HG03354 (cell line): ENCODE measurements at regions not wholly inside any gene's neighbourhood (a gene's known extent, or its start where the extent isn't known, plus 50 kb on each side); places are given as distances from the start of the nearest gene placed in this dataset.
"Not testable (repeated sequence)": the region's sequence is repeated elsewhere in the genome, so short reads cannot be mapped to it uniquely, and the experiment has no call there.

ENCODE experiments used
- ATAC-seq: cut with Tn5 transposase; IDR thresholded peaks from one replicate; pipeline ENCODE4 v1.9.1; 2021; ENCODE audit warnings: mild to moderate bottlenecking; ENCODE audit not compliant: unreplicated experiment, poor library complexity, severe bottlenecking

DNA sequence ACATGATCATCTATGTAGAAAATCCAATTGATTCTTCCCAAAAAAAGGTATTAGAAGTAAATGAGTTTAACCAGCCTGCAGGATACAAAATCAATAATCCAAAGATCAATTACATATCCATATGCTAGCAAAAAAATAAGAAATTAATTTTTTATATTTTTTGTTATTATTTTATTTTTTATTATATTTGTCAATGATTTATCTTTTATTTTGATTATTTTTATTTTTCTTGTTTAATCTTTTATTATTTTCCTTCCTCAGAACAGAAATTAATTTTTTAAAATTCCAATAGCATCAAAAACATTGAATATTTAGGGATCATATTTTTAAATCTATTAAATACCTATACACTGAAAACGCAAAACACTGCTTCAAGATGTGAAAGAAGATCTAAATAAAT lies 331.2 kb downstream of the PLPP3 start:
- ATAC-seq, result no peak

DNA sequence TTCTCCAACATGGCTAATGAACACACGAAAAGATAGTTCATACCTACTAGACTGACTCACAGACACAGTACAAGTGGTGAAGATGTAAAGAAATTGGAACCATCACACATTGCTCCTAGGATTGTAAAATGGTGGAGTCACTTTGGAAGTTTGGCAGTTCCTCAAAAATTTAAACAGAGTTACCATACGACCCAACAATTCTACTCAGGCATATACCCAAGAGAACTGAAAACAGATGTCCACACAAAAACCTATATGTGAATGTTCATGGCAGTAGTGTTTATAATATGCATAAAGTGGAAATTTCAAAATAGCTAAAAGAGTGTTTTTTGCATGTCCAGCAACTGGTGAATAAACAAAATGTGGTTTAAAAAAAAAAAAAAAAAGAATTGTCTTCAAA lies 332.6 kb downstream of the PLPP3 start:
- not testable (repeated sequence) for ATAC-seq

DNA sequence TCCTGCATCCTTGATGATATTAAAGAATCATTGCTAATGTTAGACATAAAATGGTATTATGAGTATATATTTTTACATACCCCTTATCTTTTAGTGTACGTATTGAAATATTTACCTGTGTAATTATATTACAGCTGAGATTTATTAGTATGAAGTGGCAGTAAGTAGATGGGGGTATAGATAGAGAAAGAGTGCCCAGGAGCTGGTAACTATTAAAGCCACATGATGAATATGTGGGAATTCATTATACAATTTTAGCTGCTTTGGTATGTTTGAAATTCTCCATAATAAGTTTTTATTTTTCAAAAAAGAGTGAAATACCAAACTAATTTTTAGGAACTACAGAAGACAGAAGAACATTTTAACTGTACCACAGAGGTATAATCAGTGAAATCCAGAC lies 339.0 kb downstream of the PLPP3 start:
- no peak for ATAC-seq

DNA sequence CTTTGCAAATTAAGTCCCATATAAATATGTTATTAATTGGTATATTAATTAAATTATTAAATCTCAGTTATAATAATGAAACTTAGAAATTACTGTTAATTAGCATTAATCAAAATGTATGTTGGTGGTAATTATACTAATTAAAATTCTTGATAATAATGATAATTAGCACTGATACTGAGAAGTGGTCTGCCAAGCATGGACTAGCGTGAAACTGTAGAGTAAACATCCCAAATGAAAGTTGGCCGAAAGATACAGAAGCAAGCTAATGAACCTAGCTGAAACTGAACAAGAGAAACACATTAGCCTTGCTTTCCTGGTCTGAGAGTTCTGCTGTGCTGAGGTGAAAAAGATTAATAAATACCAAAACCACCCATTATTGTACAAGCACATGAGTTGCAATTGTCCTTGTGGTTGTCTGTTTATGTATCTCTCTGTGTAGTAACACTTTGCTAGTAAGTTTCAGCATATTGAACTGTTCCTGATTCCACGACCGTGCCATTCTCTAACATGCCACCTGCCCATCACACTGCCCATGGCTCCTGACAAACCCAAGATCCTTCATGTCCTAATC lies 341.8 kb downstream of the PLPP3 start:
- no peak for ATAC-seq

DNA sequence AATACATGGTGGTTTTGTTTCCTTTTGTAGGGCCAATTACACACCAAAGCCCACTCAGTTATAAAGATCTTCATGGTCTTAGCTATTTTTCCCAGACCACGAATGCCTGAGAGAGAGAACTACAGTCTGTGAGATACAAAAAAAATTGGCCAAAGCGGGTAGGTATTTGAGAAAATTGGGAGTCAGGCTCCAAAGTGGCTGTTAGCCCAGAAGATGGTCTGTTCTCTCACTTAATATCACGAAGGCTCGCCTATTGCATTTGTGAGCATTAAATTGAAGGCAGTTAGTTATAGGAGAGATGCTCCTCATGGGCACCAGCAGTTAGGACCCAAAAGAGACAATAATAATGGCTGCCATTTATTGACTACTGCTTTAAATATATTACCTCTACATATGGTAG lies 342.7 kb downstream of the PLPP3 start:
- no peak for ATAC-seq

DNA sequence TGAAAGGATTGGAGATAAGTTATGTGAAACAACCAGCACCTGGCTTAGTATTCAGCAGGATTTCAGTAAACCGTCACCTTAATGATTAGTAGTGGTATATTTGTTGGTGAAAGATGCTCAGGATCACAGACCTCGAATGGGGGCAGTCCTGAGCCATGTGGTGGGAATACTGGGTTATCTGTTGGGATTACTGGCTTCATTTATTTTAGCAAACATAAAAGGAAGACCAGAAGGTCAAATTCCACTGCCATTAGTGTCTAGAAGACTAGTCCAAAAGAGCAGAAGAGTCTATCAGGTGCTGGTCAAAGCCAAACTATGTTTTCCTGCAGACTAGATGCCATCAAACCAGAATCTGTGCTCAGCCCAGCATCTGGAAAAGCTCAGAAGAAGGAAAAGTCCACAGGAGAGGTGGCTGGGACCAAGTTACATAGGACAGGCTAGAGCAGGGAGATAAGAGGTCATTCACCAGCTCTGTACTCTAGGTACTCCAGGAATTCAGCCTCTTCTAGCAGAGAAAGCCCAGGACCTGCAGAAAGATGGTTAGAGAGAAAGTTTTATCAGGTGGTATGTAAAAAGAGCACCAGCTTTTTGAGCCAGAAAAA lies 343.4 kb downstream of the PLPP3 start:
- ATAC-seq, result no peak

DNA sequence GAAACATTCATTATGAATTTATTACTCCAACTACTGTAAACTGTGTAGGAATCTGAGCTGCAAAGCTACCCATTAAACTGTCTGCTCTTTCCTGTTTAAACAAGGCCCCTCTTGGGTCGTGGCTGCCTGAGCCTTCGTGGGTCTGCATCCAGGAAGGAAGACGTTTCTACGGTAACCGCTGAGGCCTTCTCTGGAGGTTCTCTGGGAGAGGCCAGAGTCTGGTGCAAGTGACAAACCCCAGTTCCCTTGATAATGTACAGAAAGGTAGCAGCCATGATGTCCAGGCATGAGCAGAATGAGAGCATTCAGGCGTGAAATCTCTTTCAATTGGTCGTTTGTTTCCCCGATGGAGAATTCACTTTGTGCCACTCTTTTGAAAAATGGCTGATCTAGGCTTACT lies 350.2 kb downstream of the PLPP3 start:
- ATAC-seq, result no peak

DNA sequence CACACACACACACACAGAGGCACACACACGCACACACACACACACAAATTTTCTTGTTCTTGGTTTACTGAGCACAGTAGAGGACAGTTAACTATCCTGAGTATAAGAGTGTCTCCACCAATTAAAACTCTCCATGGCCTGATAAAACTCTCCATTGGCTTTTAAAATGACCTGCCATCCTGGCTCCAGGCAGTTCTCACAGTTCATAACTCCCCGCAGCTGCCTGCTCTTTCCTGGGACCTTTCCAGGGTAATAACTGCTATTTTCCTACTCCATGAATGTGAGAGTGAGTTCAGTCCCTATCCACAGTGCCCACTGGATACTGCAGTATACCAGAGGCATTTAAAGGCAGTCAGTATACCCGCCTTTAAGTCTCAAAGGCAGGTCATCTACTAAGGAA lies 351.5 kb downstream of the PLPP3 start:
- ATAC-seq, result no peak

DNA sequence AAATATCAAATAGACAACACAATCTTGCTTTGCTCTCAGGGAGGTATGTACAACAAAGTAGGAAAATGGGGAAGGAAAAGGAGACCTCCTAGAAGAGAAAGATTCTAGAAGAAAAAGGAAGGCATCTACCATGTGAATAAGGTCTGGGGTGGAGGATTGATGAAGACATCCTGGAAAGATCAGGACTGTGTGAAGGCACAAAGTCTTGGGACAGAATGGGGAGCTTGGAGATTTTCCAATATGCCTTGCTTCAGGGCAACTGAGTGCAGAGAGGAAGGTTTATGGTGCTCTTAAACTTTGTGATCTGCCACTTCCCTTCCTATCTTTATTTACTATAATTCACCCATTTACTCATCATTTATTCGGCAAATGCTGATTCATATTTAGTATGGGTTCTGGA lies 352.0 kb downstream of the PLPP3 start:
- no peak for ATAC-seq

DNA sequence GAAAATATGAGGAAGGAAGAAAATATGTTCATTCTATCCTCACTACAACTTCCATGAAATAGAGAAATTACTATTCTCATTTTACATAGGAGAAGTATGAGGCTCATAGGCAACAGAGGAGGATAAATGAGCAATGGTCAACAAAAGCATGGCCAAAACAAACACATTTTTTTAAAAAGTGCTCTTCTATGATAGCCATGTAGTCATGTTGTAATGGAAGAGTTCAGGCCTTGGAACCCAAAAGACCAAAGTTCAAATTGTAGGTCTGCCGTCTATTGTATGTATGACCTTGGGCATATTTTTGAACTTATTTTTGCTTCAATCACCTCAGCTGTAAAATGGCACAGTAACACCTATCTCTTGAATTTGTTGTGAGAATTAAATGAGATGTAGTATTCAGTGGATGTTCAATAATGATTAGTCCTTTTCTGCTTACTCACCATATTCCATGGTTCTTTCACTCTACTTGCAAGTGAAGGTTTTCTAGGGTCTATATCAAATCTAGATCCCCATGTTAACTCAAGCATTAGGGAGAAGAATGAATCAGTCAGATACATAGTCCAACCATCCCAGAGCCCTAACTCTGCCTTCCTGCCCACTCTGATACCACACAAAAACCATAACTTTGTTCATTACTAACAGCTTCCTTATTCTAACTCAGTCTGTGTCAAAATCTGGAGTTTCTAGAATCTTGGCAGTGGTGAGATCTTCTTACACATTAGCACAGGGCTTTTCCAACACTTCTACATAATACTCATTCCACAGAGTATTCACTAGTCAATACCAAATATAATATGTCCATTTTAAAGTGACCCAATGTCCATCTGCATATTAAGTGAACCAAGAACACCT lies 353.2 kb downstream of the PLPP3 start:
- ATAC-seq, result no peak

DNA sequence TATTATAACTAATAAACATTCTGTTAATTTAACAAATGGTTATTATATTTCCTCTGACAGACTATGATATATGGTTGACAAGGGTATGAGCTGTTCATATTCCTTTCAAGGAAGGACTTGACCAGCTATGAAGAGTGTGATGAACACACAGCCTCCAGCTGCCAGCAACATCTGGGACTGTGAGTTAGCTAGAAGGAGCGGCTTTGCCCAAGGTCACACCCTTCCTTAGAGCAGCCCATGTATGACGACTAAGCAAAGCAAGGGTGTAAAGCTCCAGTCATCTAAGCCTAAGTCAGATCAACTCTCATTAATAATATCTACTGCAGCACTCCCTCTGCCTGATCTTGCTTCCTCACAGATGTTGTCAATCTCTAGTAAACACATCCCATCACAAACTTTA lies 355.4 kb downstream of the PLPP3 start:
- ATAC-seq, result no peak

DNA sequence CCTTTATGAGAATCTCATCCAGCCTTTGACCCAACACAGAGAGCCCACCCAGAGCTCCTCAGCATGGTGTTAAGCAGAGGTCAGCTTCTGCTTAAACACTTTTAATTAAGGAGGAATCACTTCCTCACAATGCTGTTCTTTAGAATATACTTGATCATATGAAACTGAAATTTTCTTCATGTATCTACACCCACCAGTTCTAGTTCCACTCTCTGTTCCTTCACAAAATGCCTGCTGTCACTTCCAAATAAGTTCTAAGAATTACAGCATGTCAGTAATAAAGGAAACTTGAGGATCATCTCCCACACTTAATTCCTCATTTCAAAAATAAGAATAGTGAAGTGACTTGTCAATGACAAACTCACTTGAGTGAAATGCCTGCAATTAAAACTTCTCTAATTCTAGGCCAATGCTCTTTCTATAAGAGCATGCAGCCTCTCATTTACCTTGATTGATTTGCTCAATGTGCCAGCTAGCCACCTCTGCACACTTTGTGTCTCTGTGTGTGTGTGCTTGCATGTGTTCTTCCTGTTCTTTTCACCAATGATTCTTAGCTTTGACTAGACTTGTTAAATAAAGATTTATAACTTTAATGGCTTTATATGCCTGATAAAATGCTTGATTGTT lies 356.3 kb downstream of the PLPP3 start:
- no peak for ATAC-seq

DNA sequence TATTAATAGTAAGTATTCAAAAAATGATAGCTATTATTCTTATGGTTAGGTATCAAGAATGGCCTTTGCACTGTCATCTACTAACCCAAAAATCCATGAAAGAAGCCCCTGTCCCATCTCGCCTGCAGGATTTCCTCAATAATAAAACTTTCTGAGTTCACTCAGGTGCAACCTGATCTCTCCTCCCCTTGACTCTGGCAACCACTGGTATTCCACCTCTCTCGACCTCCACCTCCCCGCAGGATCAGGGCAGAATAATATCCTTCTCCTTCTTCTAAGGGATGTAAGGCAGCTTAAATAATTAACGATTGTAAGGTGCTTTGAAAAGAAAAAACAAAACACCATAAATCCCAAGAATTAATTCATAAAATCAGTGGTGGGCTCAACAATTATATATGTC lies 359.3 kb downstream of the PLPP3 start:
- no peak for ATAC-seq

DNA sequence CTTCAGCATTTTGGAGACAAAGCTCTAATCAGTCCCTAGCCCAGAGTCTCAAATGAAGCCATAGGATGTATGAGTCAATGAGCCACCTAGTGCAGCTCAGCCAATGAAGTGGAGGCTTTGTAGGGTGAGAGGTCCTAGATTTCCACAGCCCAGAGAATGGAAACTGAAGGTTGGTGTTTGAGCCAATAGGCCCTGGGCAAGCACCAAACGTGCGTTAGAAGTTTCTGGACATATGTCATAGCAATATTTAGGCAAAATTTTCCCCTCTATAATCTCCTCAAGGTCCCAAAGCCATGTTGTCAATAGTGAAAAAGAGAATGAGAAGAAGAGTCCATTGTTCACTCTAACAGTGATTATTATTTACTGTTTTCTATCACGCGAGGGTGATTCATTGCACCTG lies 361.3 kb downstream of the PLPP3 start:
- no peak for ATAC-seq

DNA sequence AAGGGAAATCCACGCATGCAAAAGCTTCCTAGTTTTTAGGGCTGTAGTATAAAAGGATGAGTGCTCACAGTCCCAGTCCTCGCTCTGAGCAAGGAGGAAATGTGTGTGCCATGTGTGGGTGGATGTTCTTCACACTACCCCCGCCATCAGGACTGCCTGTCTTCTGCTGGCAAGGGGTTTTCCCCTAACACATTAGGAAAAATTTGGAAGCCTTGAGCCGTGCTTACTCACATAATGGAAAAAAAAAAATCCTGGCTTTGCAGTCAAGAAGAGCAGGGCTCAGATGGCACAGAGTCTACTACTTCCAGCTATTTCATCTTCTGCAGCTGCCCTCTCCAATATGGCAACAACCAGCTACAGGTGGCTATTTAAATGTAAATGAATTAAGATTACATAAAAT lies 363.1 kb downstream of the PLPP3 start:
- ATAC-seq, result no peak

DNA sequence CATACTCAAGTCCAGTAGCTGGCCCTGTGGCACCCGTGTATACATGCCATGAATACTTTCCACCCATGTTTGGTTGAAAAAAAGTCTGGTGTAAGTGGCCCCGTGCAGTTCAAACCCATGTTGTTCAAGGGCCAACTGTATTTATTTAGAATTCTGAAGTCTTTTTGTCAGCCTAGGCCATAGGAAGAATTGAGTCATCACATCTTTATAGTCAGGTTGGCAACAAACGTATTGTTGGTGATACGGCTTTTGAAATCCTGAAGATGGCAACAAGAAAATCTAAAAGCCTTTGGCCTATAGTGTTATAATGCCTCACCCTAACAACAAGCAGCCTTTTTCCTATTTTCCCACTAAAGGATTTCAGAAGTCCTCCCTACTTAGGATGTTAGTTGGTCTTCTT lies 363.6 kb downstream of the PLPP3 start:
- no peak for ATAC-seq

DNA sequence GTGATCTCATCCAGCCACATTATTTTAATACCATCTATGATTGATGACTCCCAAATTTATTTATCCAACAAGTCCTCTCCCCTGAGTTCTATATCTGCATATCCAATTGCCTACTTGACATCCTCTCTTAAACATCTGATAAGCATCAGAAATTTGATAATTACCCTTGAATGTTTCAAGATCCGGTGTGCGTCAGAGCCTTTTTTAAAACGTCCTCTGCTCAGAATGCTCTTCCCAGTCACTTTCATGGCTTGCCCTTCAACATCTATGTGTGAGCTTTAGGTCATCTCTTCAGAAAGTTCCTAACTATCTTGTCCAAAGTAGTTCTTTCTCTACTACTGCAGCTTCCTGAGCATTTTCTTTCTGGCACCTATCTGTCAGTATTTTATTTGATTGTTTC lies 364.3 kb downstream of the PLPP3 start:
- no peak for ATAC-seq

DNA sequence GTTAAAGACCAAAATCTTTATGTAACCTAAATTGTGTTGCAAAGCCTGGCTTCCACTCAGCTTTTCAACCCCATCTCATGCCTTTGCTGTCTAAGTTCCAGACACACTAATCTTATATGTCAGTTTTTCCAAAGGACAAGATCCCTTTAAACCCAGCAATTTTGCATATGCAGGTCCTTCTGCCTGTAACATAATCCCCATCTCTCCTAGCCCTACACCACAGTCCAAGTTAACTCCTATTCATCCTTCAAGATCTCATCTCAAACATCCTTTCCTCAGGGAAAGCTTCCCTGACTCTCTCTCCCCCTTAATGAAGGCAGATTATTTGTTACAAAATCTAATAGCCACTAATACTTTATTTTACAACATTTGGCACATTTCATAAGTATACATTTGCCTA lies 366.3 kb downstream of the PLPP3 start:
- ATAC-seq, result no peak

DNA sequence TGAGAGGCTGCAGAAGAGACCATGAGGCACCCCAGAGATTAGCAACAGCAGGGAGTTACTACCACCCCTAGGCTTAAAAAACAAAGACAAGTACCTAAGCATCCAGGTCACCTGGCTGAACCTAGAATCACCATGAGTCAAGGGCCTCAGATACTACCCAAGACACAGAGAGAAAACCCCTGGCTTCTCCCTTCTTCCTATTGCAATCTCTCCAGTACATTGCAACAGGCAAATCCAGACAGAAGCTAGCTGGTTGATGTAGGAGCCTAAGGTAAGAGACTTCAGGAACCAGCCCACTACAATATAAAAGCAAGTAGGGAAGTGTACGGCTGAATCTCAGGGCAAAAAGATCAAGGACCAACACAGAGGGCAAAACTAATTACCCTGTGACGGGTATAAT lies 367.2 kb downstream of the PLPP3 start:
- no peak for ATAC-seq

DNA sequence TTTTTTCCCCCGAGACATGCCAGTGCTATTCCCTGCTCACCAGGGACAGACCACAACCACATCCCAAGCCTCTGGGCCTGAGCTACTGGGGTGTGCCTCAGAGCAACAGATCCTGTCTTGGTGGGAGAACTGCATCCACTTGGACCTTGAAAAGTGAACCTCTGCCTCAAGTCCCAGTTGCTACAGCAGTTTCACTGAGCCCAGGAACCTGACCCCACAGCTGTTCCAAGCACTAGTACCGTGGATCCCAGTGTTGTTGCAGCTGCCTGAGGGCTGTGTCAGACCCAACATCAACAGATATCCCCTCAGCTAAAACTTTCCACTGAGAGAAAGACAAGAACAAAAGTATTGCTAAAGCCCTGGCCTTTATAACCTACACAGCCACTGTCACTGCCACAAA lies 373.0 kb downstream of the PLPP3 start:
- no peak for ATAC-seq

DNA sequence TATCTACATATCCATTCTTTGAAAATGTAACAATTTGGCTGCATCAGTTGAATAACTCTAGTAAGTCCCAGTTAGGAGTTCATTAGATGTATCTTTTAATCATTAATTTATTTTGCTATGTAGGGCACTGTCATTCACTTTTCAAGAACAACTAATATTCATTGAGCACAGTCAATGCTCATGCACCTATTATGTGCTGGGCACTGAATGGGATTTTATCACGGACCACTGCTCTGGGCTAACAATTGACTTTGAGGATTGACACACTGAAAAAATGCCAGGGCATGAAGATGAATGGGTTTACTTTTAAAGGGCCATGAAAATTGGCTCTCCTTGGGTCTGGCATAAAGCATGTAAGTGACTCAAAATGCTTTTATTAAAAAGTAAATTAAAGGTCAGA lies 375.2 kb downstream of the PLPP3 start:
- ATAC-seq, result no peak
